ENCODE measurements at regions not wholly inside any gene's neighbourhood (a gene's known extent, or its start where the extent isn't known, plus 50 kb on each side); places are given as distances from the start of the nearest gene placed in this dataset.

DNA sequence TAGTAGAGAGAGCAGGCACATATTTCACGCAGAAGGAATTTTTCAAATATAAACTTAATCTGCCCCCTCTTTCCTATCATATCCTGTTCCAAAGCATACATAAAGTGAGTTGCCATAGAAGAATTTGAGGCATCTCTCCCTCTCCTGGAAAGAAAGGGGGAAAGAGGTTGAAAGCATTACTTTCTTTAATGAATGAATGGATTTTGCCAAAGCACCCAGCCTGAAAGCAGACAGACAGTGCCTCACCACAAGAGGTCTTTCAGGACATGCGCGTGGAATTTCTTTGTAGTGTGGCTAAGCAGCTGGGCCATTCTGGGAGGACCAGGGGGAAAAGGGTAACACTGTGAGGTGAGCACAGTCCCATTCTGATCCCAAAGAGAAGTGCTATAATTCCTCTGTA lies 651.4 kb downstream of the IQCM start:
- TF ChIP-seq CTCF (IDR thresholded peaks at IDR 0.05) (no peak), EZH2 (IDR thresholded peaks at IDR 0.05; ENCODE audit: borderline replicate concordance, insufficient read depth, low read depth, low read length, poor library complexity, severe bottlenecking) (no peak)

Data from B cell (primary cell).